ENCODE measurements at regions not wholly inside any gene's neighbourhood (a gene's known extent, or its start where the extent isn't known, plus 50 kb on each side); places are given as distances from the start of the nearest gene placed in this dataset.

DNA sequence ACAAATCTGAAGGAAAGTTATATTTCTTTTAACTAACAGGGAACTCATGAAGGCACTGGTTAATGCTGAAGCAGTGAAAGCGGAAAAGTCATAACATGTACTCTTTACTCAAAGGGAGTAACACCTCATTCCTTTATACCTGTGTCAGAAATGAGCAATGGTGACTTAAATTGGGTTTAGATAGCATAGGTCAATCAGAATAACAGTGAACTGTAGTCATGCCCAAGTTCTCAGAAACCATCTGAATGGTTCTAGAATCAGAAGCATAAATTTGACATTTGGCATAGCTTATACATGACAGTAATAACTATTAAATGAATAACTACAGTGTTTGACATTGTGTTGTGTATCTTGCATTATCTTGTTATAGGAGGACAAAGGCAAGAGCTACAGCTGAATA lies 382.0 kb downstream of the NUF2 start:
- TF ChIP-seq ZNF384 (IDR thresholded peaks at IDR 0.05): no peak
- no peak for TF ChIP-seq FOXA1 (IDR thresholded peaks at IDR 0.05)
- TF ChIP-seq TARDBP (IDR thresholded peaks at IDR 0.05): no peak
- no peak for TF ChIP-seq SP1 (IDR thresholded peaks at IDR 0.05)
- no peak for TF ChIP-seq HDGF (IDR thresholded peaks at IDR 0.05; ENCODE audit: borderline replicate concordance)
- TF ChIP-seq FOXM1 (IDR thresholded peaks at IDR 0.05; ENCODE audit: borderline replicate concordance): no peak
- TF ChIP-seq BHLHE40 (IDR thresholded peaks at IDR 0.05; ENCODE audit: borderline replicate concordance): no peak
- no peak for TF ChIP-seq ELF4 (IDR thresholded peaks at IDR 0.05)
- TF ChIP-seq LEF1 (IDR thresholded peaks at IDR 0.05; ENCODE audit: borderline replicate concordance): no peak
- no peak for TF ChIP-seq CTBP1 (IDR thresholded peaks at IDR 0.05; ENCODE audit: borderline replicate concordance)
- no peak for TF ChIP-seq NFRKB (IDR thresholded peaks at IDR 0.05)
- no peak for TF ChIP-seq ARNT (IDR thresholded peaks at IDR 0.05)
- TF ChIP-seq L3MBTL2 (conservative IDR thresholded peaks at IDR 0.05): no peak
